Frontal cortex (tissue), 4 donors: ENCODE measurements at regions not wholly inside any gene's neighbourhood (a gene's known extent, or its start where the extent isn't known, plus 50 kb on each side); places are given as distances from the start of the nearest gene placed in this dataset. TPM values are rescaled to one million over a fixed set of nuclear protein-coding genes. Genes with fewer than 3 reads are reported as not detected.
"Not testable (repeated sequence)": the region's sequence is repeated elsewhere in the genome, so short reads cannot be mapped to it uniquely, and the experiment has no call there.

ENCODE experiments used
- DNase-seq, 2 donors: peaks; one replicate each; pipeline ENCODE4 v3.0.0; 2012; ENCODE audit warnings: low spot score in 2 of 2
- FAIRE-seq: peaks from 2 replicates; lab custom pipeline; 2012; peaks lifted over from hg19 to GRCh38; lab: Jason Lieb, UNC
- small RNA-seq: library from RNA; depleted of rRNA; stranded (forward); fragments of <200 nt; gene quantifications from one replicate; pipeline ENCODE3, GENCODE V24; 2014
- donor health status: control.
- donor health status: control.
- donor health status: control.

- DNase-seq, FAIRE-seq: not testable (repeated sequence)
These were observed 80.8 kb downstream of the POTEB2 start for GRCh38 chr15:20785151-20785936.

- not testable (repeated sequence) for FAIRE-seq, DNase-seq
These were observed 82.4 kb downstream of the POTEB2 start for GRCh38 chr15:20783598-20784184.

DNA sequence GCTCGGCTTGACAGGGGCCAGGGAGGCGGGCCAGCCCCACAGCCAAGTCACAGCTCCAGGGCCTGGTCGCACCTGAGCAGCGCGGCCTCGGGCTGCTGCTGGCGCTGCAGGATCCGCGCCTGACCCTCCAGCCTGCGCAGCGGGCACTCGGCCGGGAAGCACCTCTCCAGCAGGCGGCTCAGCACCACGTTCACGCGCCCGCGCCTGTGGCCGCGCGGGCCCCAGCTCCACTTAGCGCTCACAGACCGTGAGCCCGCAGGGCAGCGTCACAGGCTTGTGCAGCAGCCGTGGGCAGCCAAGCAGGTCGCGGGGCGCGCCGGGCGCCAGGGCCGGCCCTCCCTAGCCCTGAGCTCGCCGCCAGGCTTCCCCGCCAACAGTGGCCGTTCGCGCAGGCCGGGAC is 90.7 kb downstream of the POTEB2 start:
- DNase-seq, FAIRE-seq: not testable (repeated sequence)

DNA sequence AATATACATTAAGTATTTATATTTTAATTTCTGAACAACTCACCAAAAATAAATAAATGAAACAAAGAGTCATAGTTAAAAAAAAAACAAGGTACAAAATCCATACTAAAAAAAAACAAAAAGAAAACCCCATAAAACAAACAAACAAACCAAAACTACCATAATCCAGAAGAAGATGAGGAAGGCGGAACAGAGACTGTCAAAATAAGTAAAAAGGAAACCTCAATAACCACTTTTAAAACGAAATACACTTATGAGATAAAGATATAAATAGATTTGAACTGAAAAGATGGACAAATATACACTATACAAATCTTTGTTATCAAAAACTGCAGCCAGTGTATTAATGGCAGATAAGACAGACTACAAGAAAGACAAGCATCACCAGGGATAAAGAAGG is 98.2 kb downstream of the POTEB2 start:
- peak; percentile 84 for FAIRE-seq
- DNase-seq: not testable (repeated sequence)

DNA sequence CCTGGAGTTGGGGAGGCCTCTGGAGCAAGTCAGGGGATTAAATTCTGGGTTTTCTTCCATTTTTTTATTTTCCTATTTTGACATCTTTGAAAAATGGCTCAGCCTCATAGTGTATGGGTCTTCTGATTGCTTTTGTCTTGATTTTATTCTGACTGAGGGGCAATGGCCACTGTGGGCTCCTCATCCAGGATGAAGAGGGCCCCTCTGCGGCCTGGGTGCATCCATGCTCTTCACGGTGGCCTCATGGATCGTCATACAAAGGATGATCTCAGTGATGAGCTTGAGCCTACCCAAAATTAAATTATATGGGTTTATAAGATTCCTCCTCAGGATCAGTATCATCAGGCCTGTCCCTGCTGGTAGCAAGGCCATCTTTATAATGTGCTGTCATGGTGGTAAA is 103.7 kb downstream of the POTEB2 start:
- FAIRE-seq, DNase-seq: not testable (repeated sequence)

DNA sequence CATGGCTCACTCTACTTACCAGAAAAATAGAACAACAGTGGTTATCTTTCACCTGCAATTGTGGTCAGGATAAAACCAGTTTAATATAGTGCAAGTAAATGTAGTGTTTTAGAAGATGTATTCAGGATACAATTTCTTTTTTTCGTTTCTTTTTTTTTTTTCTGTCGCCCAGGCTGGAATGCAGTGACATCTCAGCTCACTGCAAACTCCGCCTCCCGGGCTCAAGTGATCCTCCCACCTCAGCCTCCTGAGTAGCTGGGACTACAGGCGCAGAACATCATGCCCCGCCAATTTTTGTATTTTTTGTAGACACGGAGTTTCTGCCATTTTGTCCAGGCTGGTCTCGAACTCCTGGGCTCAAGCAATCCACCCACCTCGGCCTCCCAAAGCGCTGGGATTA is 109.7 kb downstream of the POTEB2 start:
- FAIRE-seq: not testable (repeated sequence)

GRCh38 chr15:20755665-20756398 is 110.3 kb downstream of the POTEB2 start:
- not testable (repeated sequence) for FAIRE-seq, DNase-seq

More for the DNA sequence above, 109.7 kb downstream of the POTEB2 start:
- DNase-seq: not testable (repeated sequence)

DNA sequence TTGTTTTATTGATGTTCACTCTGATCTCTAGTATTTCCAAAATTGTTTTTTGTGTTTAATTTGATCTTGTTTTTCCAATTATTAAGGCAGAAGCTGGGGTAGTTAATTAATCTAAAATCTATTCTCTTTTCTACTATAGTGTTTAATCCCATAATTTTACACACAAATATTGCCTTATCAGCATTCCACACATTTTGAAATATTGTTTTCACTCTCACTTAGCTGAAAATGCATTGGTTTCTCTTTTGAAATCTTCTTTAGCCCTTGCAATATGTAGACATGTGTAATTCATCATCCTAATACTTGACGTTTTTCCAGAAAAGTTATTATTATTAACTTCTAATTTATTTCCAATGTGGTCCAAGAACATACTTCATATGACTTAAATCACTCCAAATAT is 132.6 kb downstream of the POTEB2 start:
- DNase-seq, FAIRE-seq: not testable (repeated sequence)

Small RNA genes lying in the stretch of these regions (small RNA-seq; reads per million reads assigned to genes)
- not detected for gene RNU6-498P
